Gastrocnemius medialis (tissue), 4 donors: ENCODE measurements at regions not wholly inside any gene's neighbourhood (a gene's known extent, or its start where the extent isn't known, plus 50 kb on each side); places are given as distances from the start of the nearest gene placed in this dataset.

Source experiments
- POLR2A ChIP-seq, 2 donors: fragments of 450-650 bp; IDR thresholded peaks; one replicate each; pipeline ENCODE4 v1.6.1; 2017; ENCODE audit warnings: antibody characterized with exemption in 2 of 2, mild to moderate bottlenecking in 2 of 2, moderate library complexity in 2 of 2
- TF ChIP-seq, protein P1 (sequence below), 5 experiments: fragments of 450-650 bp in 3 of 5; fragments of 200-600 bp in 2 of 5; sonication (generic) in 2 of 5; IDR thresholded peaks in 4 of 5; conservative IDR thresholded peaks in 1 of 5; 1 replicate in 4 of 5; 2 replicates in 1 of 5; pipeline ENCODE4 v1.5.1; 2016 to 2019; ENCODE audit warnings: antibody characterized with exemption in 5 of 5, mild to moderate bottlenecking in 3 of 5, moderate library complexity in 3 of 5

DNA sequence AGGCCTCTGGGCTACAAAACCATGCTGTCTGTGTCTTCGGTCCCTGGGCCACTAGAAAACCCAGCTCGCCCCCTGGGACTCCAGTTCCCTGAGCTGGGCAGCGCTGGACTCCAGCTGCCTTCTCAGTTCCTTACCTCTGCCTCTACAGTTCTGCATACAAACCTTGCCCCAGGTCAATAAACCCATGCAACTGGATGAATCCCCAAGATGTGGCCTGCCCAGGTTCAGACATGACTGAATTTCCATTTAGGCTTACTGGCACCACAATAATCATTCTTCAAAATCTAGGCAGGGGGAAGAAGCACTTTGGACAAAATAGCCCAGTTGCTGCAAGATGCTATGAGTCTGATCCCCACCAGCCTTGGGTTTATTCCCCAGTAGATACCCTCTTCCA lies 159.5 kb downstream of the RRAGC start:
- TF ChIP-seq POLR2A (IDR thresholded peaks at IDR 0.05), result no peak
- TF ChIP-seq, protein P1, sequence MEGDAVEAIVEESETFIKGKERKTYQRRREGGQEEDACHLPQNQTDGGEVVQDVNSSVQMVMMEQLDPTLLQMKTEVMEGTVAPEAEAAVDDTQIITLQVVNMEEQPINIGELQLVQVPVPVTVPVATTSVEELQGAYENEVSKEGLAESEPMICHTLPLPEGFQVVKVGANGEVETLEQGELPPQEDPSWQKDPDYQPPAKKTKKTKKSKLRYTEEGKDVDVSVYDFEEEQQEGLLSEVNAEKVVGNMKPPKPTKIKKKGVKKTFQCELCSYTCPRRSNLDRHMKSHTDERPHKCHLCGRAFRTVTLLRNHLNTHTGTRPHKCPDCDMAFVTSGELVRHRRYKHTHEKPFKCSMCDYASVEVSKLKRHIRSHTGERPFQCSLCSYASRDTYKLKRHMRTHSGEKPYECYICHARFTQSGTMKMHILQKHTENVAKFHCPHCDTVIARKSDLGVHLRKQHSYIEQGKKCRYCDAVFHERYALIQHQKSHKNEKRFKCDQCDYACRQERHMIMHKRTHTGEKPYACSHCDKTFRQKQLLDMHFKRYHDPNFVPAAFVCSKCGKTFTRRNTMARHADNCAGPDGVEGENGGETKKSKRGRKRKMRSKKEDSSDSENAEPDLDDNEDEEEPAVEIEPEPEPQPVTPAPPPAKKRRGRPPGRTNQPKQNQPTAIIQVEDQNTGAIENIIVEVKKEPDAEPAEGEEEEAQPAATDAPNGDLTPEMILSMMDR (IDR thresholded peaks at IDR 0.05 in 4 of 5, conservative IDR thresholded peaks at IDR 0.05 in 1 of 5), result no peak
